Bronchial epithelial cell (primary cell): ENCODE measurements at regions not wholly inside any gene's neighbourhood (a gene's known extent, or its start where the extent isn't known, plus 50 kb on each side); places are given as distances from the start of the nearest gene placed in this dataset.
"Not testable (repeated sequence)": the region's sequence is repeated elsewhere in the genome, so short reads cannot be mapped to it uniquely, and the experiment has no call there.

ENCODE experiments used
- DNase-seq: peaks from one replicate; pipeline ENCODE4 v3.0.0-alpha.2; 2010; ENCODE audit warnings: low read depth
- FAIRE-seq: peaks from 2 replicates; lab custom pipeline; 2011; peaks lifted over from hg19 to GRCh38; lab: Jason Lieb, UNC
- H3K27me3 ChIP-seq: 2 replicates; pipeline ENCODE4 v1.5.1; 2011; ENCODE audit warnings: low read length; ENCODE audit not compliant: control insufficient read depth, insufficient read depth
- H3K36me3 ChIP-seq: 2 replicates; pipeline ENCODE4 v1.5.1; 2011; ENCODE audit warnings: low read length; ENCODE audit not compliant: control insufficient read depth, insufficient read depth
- H3K4me3 ChIP-seq: 2 replicates; pipeline ENCODE4 v1.5.1; 2011; ENCODE audit warnings: mild to moderate bottlenecking, low read depth, low read length, control low read depth
- CTCF ChIP-seq: IDR thresholded peaks from 2 replicates; pipeline ENCODE4 v1.5.1; 2011; ENCODE audit warnings: mild to moderate bottlenecking, moderate library complexity, low read length, control low read depth, inconsistent platforms; ENCODE audit not compliant: insufficient read depth, severe bottlenecking

- Histone ChIP-seq H3K36me3 (no peaks in the 10 kb centered on the region), H3K27me3 (no peaks in the 10 kb centered on the region), H3K4me3 (no peak overlapping the region)
- no peak for TF ChIP-seq CTCF
- DNase-seq (no peak), FAIRE-seq (no peak)
These were observed 191.3 kb downstream of the RPRM start for GRCh38 chr2:153287109-153287801.

GRCh38 chr2:153268941-153269461 is 209.6 kb downstream of the RPRM start:
- DNase-seq (no peak), FAIRE-seq (no peak)
- no peaks in the 10 kb centered on the region for H3K36me3 ChIP-seq
- no peak overlapping the region for H3K4me3 ChIP-seq
- H3K27me3 ChIP-seq = no peaks in the 10 kb centered on the region
- no peak for TF ChIP-seq CTCF

- H3K27me3 ChIP-seq, FAIRE-seq, H3K4me3 ChIP-seq, H3K36me3 ChIP-seq, DNase-seq: not testable (repeated sequence)
These were observed 221.7 kb downstream of the RPRM start for GRCh38 chr2:153256876-153257275.

GRCh38 chr2:153246636-153247035 is 231.9 kb downstream of the RPRM start:
- not testable (repeated sequence) for DNase-seq, H3K27me3 ChIP-seq, H3K36me3 ChIP-seq, FAIRE-seq, H3K4me3 ChIP-seq

GRCh38 chr2:153235516-153235915 is 243.0 kb downstream of the RPRM start:
- no peak for TF ChIP-seq CTCF
- FAIRE-seq (no peak), DNase-seq (no peak)
- Histone ChIP-seq H3K27me3 (no peaks in the 10 kb centered on the region), H3K36me3 (no peaks in the 10 kb centered on the region), H3K4me3 (no peak overlapping the region)

GRCh38 chr2:153232464-153232863 is 246.1 kb downstream of the RPRM start:
- no peak for TF ChIP-seq CTCF
- no peak overlapping the region for H3K4me3 ChIP-seq
- no peaks in the 10 kb centered on the region for H3K27me3 ChIP-seq
- FAIRE-seq (no peak), DNase-seq (peak; percentile 23)
- no peaks in the 10 kb centered on the region for H3K36me3 ChIP-seq

GRCh38 chr2:153230977-153231376 is 247.6 kb downstream of the RPRM start:
- Histone ChIP-seq H3K4me3 (no peak overlapping the region), H3K27me3 (no peaks in the 10 kb centered on the region), H3K36me3 (no peaks in the 10 kb centered on the region)
- no peak for TF ChIP-seq CTCF
- DNase-seq (no peak), FAIRE-seq (no peak)
